GM18858 (cell line): ENCODE measurements at regions not wholly inside any gene's neighbourhood (a gene's known extent, or its start where the extent isn't known, plus 50 kb on each side); places are given as distances from the start of the nearest gene placed in this dataset.
"Not testable (repeated sequence)": the region's sequence is repeated elsewhere in the genome, so short reads cannot be mapped to it uniquely, and the experiment has no call there.

Experiments
- ATAC-seq: cut with Tn5 transposase; IDR thresholded peaks from one replicate; pipeline ENCODE4 v1.9.1; 2021; ENCODE audit not compliant: unreplicated experiment

- ATAC-seq = no peak
Measured at GRCh38 chr9:22976454-22976853, 529.8 kb downstream of the DMRTA1 start.

GRCh38 chr9:22980429-22980828 lies 533.8 kb downstream of the DMRTA1 start:
- not testable (repeated sequence) for ATAC-seq

GRCh38 chr9:22986556-22986955 lies 539.9 kb downstream of the DMRTA1 start:
- ATAC-seq = no peak

- ATAC-seq = no peak
Measured at GRCh38 chr9:22990349-22990748, 543.7 kb downstream of the DMRTA1 start.

- no peak for ATAC-seq
Measured at GRCh38 chr9:22992780-22993179, 546.2 kb downstream of the DMRTA1 start.

GRCh38 chr9:22997923-22998322 lies 551.3 kb downstream of the DMRTA1 start:
- no peak for ATAC-seq

GRCh38 chr9:23005156-23005555 lies 558.5 kb downstream of the DMRTA1 start:
- no peak for ATAC-seq

GRCh38 chr9:23006127-23006526 lies 559.5 kb downstream of the DMRTA1 start:
- ATAC-seq = no peak

- ATAC-seq = no peak
Measured at GRCh38 chr9:23011669-23012068, 565.0 kb downstream of the DMRTA1 start.

- no peak for ATAC-seq
Measured at GRCh38 chr9:23015557-23015956, 568.9 kb downstream of the DMRTA1 start.

- ATAC-seq = no peak
Measured at GRCh38 chr9:23036416-23036815, 589.8 kb downstream of the DMRTA1 start.

- no peak for ATAC-seq
Measured at GRCh38 chr9:23039402-23039801, 592.8 kb downstream of the DMRTA1 start.

- no peak for ATAC-seq
Measured at GRCh38 chr9:23041466-23041865, 594.8 kb downstream of the DMRTA1 start.

- no peak for ATAC-seq
Measured at GRCh38 chr9:23044549-23044948, 597.9 kb downstream of the DMRTA1 start.

GRCh38 chr9:23046026-23046425 lies 599.4 kb downstream of the DMRTA1 start:
- ATAC-seq = not testable (repeated sequence)

- no peak for ATAC-seq
Measured at GRCh38 chr9:23050548-23050947, 603.9 kb downstream of the DMRTA1 start.

- ATAC-seq = no peak
Measured at GRCh38 chr9:23073136-23073535, 626.5 kb downstream of the DMRTA1 start.

- ATAC-seq = no peak
Measured at GRCh38 chr9:23079798-23080197, 633.2 kb downstream of the DMRTA1 start.

GRCh38 chr9:23081377-23081776 lies 634.8 kb downstream of the DMRTA1 start:
- no peak for ATAC-seq

GRCh38 chr9:23088932-23089364 lies 642.3 kb downstream of the DMRTA1 start:
- ATAC-seq = no peak

GRCh38 chr9:23117616-23118015 lies 671.0 kb downstream of the DMRTA1 start:
- no peak for ATAC-seq

- ATAC-seq = no peak
Measured at GRCh38 chr9:23120630-23121029, 674.0 kb downstream of the DMRTA1 start.

GRCh38 chr9:23123048-23123632 lies 676.5 kb downstream of the DMRTA1 start:
- ATAC-seq = no peak
